ENCODE measurements at regions not wholly inside any gene's neighbourhood (a gene's known extent, or its start where the extent isn't known, plus 50 kb on each side); places are given as distances from the start of the nearest gene placed in this dataset.

- DNase-seq (ENCODE audit: low read depth), result no peak
Measured at GRCh38 chr4:189029976-189030504, 890.8 kb downstream of the TRIML1 start.

- no peak for DNase-seq (ENCODE audit: low read depth)
Measured at GRCh38 chr4:189032606-189033338, 893.5 kb downstream of the TRIML1 start.

GRCh38 chr4:189033801-189034347 lies 894.6 kb downstream of the TRIML1 start:
- no peak for DNase-seq (ENCODE audit: low read depth)

- DNase-seq (ENCODE audit: low read depth), result no peak
Measured at GRCh38 chr4:189035091-189035490, 895.9 kb downstream of the TRIML1 start.

- DNase-seq (ENCODE audit: low read depth), result no peak
Measured at GRCh38 chr4:189035654-189036053, 896.4 kb downstream of the TRIML1 start.

GRCh38 chr4:189036906-189037305 lies 897.7 kb downstream of the TRIML1 start:
- DNase-seq (ENCODE audit: low read depth), result no peak

GRCh38 chr4:189046642-189047041 lies 894.0 kb upstream of the FRG1 start:
- no peak for DNase-seq (ENCODE audit: low read depth)

GRCh38 chr4:189048119-189048518 lies 892.6 kb upstream of the FRG1 start:
- no peak for DNase-seq (ENCODE audit: low read depth)

GRCh38 chr4:189049682-189050081 lies 891.0 kb upstream of the FRG1 start:
- DNase-seq (ENCODE audit: low read depth), result no peak

GRCh38 chr4:189050643-189051042 lies 890.0 kb upstream of the FRG1 start:
- DNase-seq (ENCODE audit: low read depth), result no peak

- no peak for DNase-seq (ENCODE audit: low read depth)
Measured at GRCh38 chr4:189053621-189054020, 887.1 kb upstream of the FRG1 start.

GRCh38 chr4:189060104-189060503 lies 880.6 kb upstream of the FRG1 start:
- DNase-seq (ENCODE audit: low read depth), result no peak

GRCh38 chr4:189062047-189062820 lies 878.4 kb upstream of the FRG1 start:
- no peak for DNase-seq (ENCODE audit: low read depth)

GRCh38 chr4:189069772-189070171 lies 870.9 kb upstream of the FRG1 start:
- DNase-seq (ENCODE audit: low read depth), result no peak

- DNase-seq (ENCODE audit: low read depth), result no peak
Measured at GRCh38 chr4:189071241-189071640, 869.4 kb upstream of the FRG1 start.

- DNase-seq (ENCODE audit: low read depth), result no peak
Measured at GRCh38 chr4:189073739-189074138, 866.9 kb upstream of the FRG1 start.

GRCh38 chr4:189081826-189082225 lies 858.8 kb upstream of the FRG1 start:
- no peak for DNase-seq (ENCODE audit: low read depth)

GRCh38 chr4:189083769-189084168 lies 856.9 kb upstream of the FRG1 start:
- DNase-seq (ENCODE audit: low read depth), result no peak

GRCh38 chr4:189084671-189085070 lies 856.0 kb upstream of the FRG1 start:
- DNase-seq (ENCODE audit: low read depth), result no peak

- no peak for DNase-seq (ENCODE audit: low read depth)
Measured at GRCh38 chr4:189087971-189088370, 852.7 kb upstream of the FRG1 start.

- no peak for DNase-seq (ENCODE audit: low read depth)
Measured at GRCh38 chr4:189088780-189089179, 851.9 kb upstream of the FRG1 start.

GRCh38 chr4:189090174-189090814 lies 850.4 kb upstream of the FRG1 start:
- no peak for DNase-seq (ENCODE audit: low read depth)

GRCh38 chr4:189092581-189092980 lies 848.1 kb upstream of the FRG1 start:
- DNase-seq (ENCODE audit: low read depth), result no peak

Measured in activated T-cell treated with anti-CD3 and anti-CD28 coated beads for 1 hour (primary cell).